ENCODE measurements at regions not wholly inside any gene's neighbourhood (a gene's known extent, or its start where the extent isn't known, plus 50 kb on each side); places are given as distances from the start of the nearest gene placed in this dataset.

GRCh38 chr17:33651686-33652085 is 358.6 kb upstream of the ASIC2 start:
- no peak for DNase-seq

GRCh38 chr17:33652731-33653398 is 359.8 kb upstream of the ASIC2 start:
- DNase-seq = no peak

GRCh38 chr17:33653399-33653788 is 360.3 kb upstream of the ASIC2 start:
- no peak for DNase-seq

GRCh38 chr17:33657181-33657580 is 364.1 kb upstream of the ASIC2 start:
- DNase-seq = no peak

- DNase-seq = no peak
Measured at GRCh38 chr17:33661975-33662374, 368.9 kb upstream of the ASIC2 start.

GRCh38 chr17:33664116-33664840 is 371.2 kb upstream of the ASIC2 start:
- DNase-seq = no peak

- DNase-seq = no peak
Measured at GRCh38 chr17:33667052-33667509, 374.0 kb upstream of the ASIC2 start.

GRCh38 chr17:33667671-33668070 is 374.6 kb upstream of the ASIC2 start:
- no peak for DNase-seq

GRCh38 chr17:33668516-33668915 is 375.4 kb upstream of the ASIC2 start:
- DNase-seq = no peak

- DNase-seq = no peak
Measured at GRCh38 chr17:33671491-33671890, 378.4 kb upstream of the ASIC2 start.

GRCh38 chr17:33674685-33675084 is 381.6 kb upstream of the ASIC2 start:
- DNase-seq = peak; percentile 19 to 52

GRCh38 chr17:33676444-33676843 is 383.3 kb upstream of the ASIC2 start:
- DNase-seq = no peak

- no peak for DNase-seq
Measured at GRCh38 chr17:33679595-33679994, 386.5 kb upstream of the ASIC2 start.

- no peak for DNase-seq
Measured at GRCh38 chr17:33680472-33680871, 387.4 kb upstream of the ASIC2 start.

- DNase-seq = no peak
Measured at GRCh38 chr17:33682599-33682998, 389.5 kb upstream of the ASIC2 start.

GRCh38 chr17:33684735-33685134 is 391.6 kb upstream of the ASIC2 start:
- no peak for DNase-seq

- no peak for DNase-seq
Measured at GRCh38 chr17:33686171-33686570, 393.1 kb upstream of the ASIC2 start.

GRCh38 chr17:33687831-33688230 is 394.7 kb upstream of the ASIC2 start:
- DNase-seq = no peak

GRCh38 chr17:33688771-33689170 is 395.7 kb upstream of the ASIC2 start:
- no peak for DNase-seq

GRCh38 chr17:33689725-33690124 is 396.6 kb upstream of the ASIC2 start:
- no peak for DNase-seq

- no peak for DNase-seq
Measured at GRCh38 chr17:33695431-33695830, 402.3 kb upstream of the ASIC2 start.

- DNase-seq = no peak
Measured at GRCh38 chr17:33696102-33696501, 403.0 kb upstream of the ASIC2 start.

- no peak for DNase-seq
Measured at GRCh38 chr17:33697557-33697956, 404.5 kb upstream of the ASIC2 start.

GRCh38 chr17:33701910-33702309 is 408.8 kb upstream of the ASIC2 start:
- no peak for DNase-seq

- DNase-seq = no peak
Measured at GRCh38 chr17:33704856-33705255, 411.8 kb upstream of the ASIC2 start.
